HEK293 (cell line): ENCODE measurements at regions not wholly inside any gene's neighbourhood (a gene's known extent, or its start where the extent isn't known, plus 50 kb on each side); places are given as distances from the start of the nearest gene placed in this dataset.

Experiments
- CTCF ChIA-PET: fragments of 350-600 bp; formaldehyde crosslinking; extraction: SDS; loops from one replicate; lab custom pipeline; 2021; ENCODE audit warnings: antibody characterized with exemption; lab: Yijun Ruan, JAX
- POLR2A ChIA-PET: fragments of 300-600 bp; formaldehyde crosslinking; extraction: SDS; loops from one replicate; lab custom pipeline; 2020; ENCODE audit warnings: antibody characterized with exemption, inconsistent platforms; lab: Yijun Ruan, JAX
- H3K27ac ChIP-seq: fragments of 200-500 bp; sonication (Bioruptor generic); 2 replicates; pipeline ENCODE4 v1.5.1; 2014; ENCODE audit warnings: low read depth, low read length, control low read depth, inconsistent platforms; ENCODE audit errors: extremely low read depth
- H3K36me3 ChIP-seq, 2 experiments: fragments of 200-500 bp in 1 of 2; sonication (Bioruptor generic) in 1 of 2; 1 replicate in 1 of 2; 2 replicates in 1 of 2; pipeline ENCODE4 v1.5.1; 2014 to 2017; ENCODE audit warnings: inconsistent platforms in 2 of 2, low read length in 2 of 2; ENCODE audit not compliant: control insufficient read depth in 2 of 2, insufficient read depth in 1 of 2
- H3K4me1 ChIP-seq: fragments of 200-500 bp; sonication (Bioruptor generic); 2 replicates; pipeline ENCODE4 v1.5.1; 2014; ENCODE audit warnings: mild to moderate bottlenecking, low read length, inconsistent platforms; ENCODE audit not compliant: control insufficient read depth, insufficient read depth
- H3K4me3 ChIP-seq: 2 replicates; pipeline ENCODE4 v1.5.1; 2011; ENCODE audit warnings: low read depth, mild to moderate bottlenecking, control low read depth, low read length, moderate library complexity
- H3K9me3 ChIP-seq: fragments of 200-500 bp; sonication (Bioruptor generic); 2 replicates; pipeline ENCODE4 v1.5.1; 2014; ENCODE audit warnings: low read depth, low read length, inconsistent platforms; ENCODE audit not compliant: control insufficient read depth, insufficient read depth
- KLF1 ChIP-seq: fragments of 450-650 bp; formaldehyde crosslinking; IDR thresholded peaks from 2 replicates; pipeline ENCODE4 v1.5.1; 2016; ENCODE audit warnings: missing biosample characterization, missing genetic modification characterization
- MZF1 ChIP-seq: fragments of 450-650 bp; formaldehyde crosslinking; IDR thresholded peaks from 2 replicates; pipeline ENCODE4 v1.5.1; 2017; ENCODE audit warnings: missing biosample characterization, missing genetic modification characterization, borderline replicate concordance
- OVOL3 ChIP-seq: fragments of 450-650 bp; formaldehyde crosslinking; IDR thresholded peaks from 2 replicates; pipeline ENCODE4 v1.5.1; 2016; ENCODE audit warnings: missing biosample characterization, missing genetic modification characterization
- RBAK ChIP-seq: fragments of 450-650 bp; formaldehyde crosslinking; IDR thresholded peaks from 2 replicates; pipeline ENCODE4 v1.5.1; 2016; ENCODE audit warnings: missing biosample characterization, missing genetic modification characterization
- TRIM28 ChIP-seq: IDR thresholded peaks from 2 replicates; pipeline ENCODE4 v1.6.1; 2011; ENCODE audit warnings: low read length, control low read depth, borderline replicate concordance
- WT1 ChIP-seq: fragments of 450-650 bp; formaldehyde crosslinking; IDR thresholded peaks from 2 replicates; pipeline ENCODE4 v1.5.1; 2016; ENCODE audit warnings: missing biosample characterization, missing genetic modification characterization
- YY2 ChIP-seq: fragments of 450-650 bp; formaldehyde crosslinking; IDR thresholded peaks from 2 replicates; pipeline ENCODE4 v1.5.1; 2016; ENCODE audit warnings: missing biosample characterization, missing genetic modification characterization
- ZBTB1 ChIP-seq: fragments of 450-650 bp; formaldehyde crosslinking; IDR thresholded peaks from 2 replicates; pipeline ENCODE4 v1.5.1; 2016; ENCODE audit warnings: missing biosample characterization, missing genetic modification characterization
- ZBTB20 ChIP-seq: fragments of 450-650 bp; formaldehyde crosslinking; IDR thresholded peaks from 2 replicates; pipeline ENCODE4 v1.5.1; 2016; ENCODE audit warnings: missing biosample characterization, missing genetic modification characterization
- ZFP37 ChIP-seq: fragments of 450-650 bp; formaldehyde crosslinking; IDR thresholded peaks from 2 replicates; pipeline ENCODE4 v1.5.1; 2016; ENCODE audit warnings: missing biosample characterization, missing genetic modification characterization
- ZNF2 ChIP-seq: fragments of 450-650 bp; formaldehyde crosslinking; IDR thresholded peaks from 2 replicates; pipeline ENCODE4 v1.5.1; 2016; ENCODE audit warnings: missing biosample characterization, missing genetic modification characterization
- ZNF302 ChIP-seq: fragments of 450-650 bp; formaldehyde crosslinking; IDR thresholded peaks from 2 replicates; pipeline ENCODE4 v1.5.1; 2016; ENCODE audit warnings: missing biosample characterization, missing genetic modification characterization, low read depth
- ZNF335 ChIP-seq: fragments of 450-650 bp; formaldehyde crosslinking; conservative IDR thresholded peaks from 2 replicates; pipeline ENCODE4 v1.5.1; 2016; ENCODE audit warnings: missing biosample characterization, missing genetic modification characterization
- ZNF416 ChIP-seq: fragments of 450-650 bp; formaldehyde crosslinking; IDR thresholded peaks from 2 replicates; pipeline ENCODE4 v1.5.1; 2016; ENCODE audit warnings: missing biosample characterization, missing genetic modification characterization
- ZNF426 ChIP-seq: fragments of 450-650 bp; formaldehyde crosslinking; IDR thresholded peaks from 2 replicates; pipeline ENCODE4 v1.5.1; 2017; ENCODE audit warnings: missing biosample characterization, missing genetic modification characterization, mild to moderate bottlenecking, inconsistent platforms, moderate library complexity
- ZNF530 ChIP-seq: fragments of 450-650 bp; formaldehyde crosslinking; IDR thresholded peaks from 2 replicates; pipeline ENCODE4 v1.5.1; 2016; ENCODE audit warnings: low read depth, missing biosample characterization, missing genetic modification characterization
- ZNF549 ChIP-seq: fragments of 450-650 bp; IDR thresholded peaks from 2 replicates; pipeline ENCODE4 v1.5.1; 2018; ENCODE audit warnings: missing biosample characterization, missing genetic modification characterization, mild to moderate bottlenecking, inconsistent platforms, moderate library complexity
- ZNF558 ChIP-seq: fragments of 450-650 bp; formaldehyde crosslinking; IDR thresholded peaks from 2 replicates; pipeline ENCODE4 v1.5.1; 2016; ENCODE audit warnings: missing biosample characterization, missing genetic modification characterization
- ZNF560 ChIP-seq: fragments of 450-650 bp; formaldehyde crosslinking; IDR thresholded peaks from 2 replicates; pipeline ENCODE4 v1.5.1; 2017; ENCODE audit warnings: missing biosample characterization, missing genetic modification characterization, borderline replicate concordance
- ZNF623 ChIP-seq: fragments of 450-650 bp; formaldehyde crosslinking; IDR thresholded peaks from 2 replicates; pipeline ENCODE4 v1.5.1; 2016; ENCODE audit warnings: missing biosample characterization, missing genetic modification characterization
- ZNF654 ChIP-seq: fragments of 450-650 bp; formaldehyde crosslinking; IDR thresholded peaks from 2 replicates; pipeline ENCODE4 v1.5.1; 2016; ENCODE audit warnings: low read depth, missing biosample characterization, missing genetic modification characterization
- ZNF670 ChIP-seq: fragments of 450-650 bp; formaldehyde crosslinking; IDR thresholded peaks from 2 replicates; pipeline ENCODE4 v1.5.1; 2016; ENCODE audit warnings: missing biosample characterization, missing genetic modification characterization, low read depth
- ZNF791 ChIP-seq: fragments of 450-650 bp; formaldehyde crosslinking; IDR thresholded peaks from 2 replicates; pipeline ENCODE4 v1.5.1; 2016; ENCODE audit warnings: missing biosample characterization, missing genetic modification characterization
- ZNF830 ChIP-seq: fragments of 450-650 bp; IDR thresholded peaks from 2 replicates; pipeline ENCODE4 v1.5.0; 2018; ENCODE audit warnings: missing biosample characterization, missing genetic modification characterization, low read depth, mild to moderate bottlenecking, moderate library complexity
- ZNF837 ChIP-seq: fragments of 450-650 bp; formaldehyde crosslinking; IDR thresholded peaks from 2 replicates; pipeline ENCODE4 v1.5.1; 2016; ENCODE audit warnings: missing biosample characterization, missing genetic modification characterization
- ZSCAN30 ChIP-seq: fragments of 450-650 bp; IDR thresholded peaks from 2 replicates; pipeline ENCODE4 v1.5.1; 2018; ENCODE audit warnings: missing biosample characterization, mild to moderate bottlenecking, missing genetic modification characterization, moderate library complexity
- TF ChIP-seq, protein P1 (sequence below): fragments of 450-650 bp; formaldehyde crosslinking; IDR thresholded peaks from 2 replicates; pipeline ENCODE4 v1.5.1; 2016; ENCODE audit warnings: missing biosample characterization, missing genetic modification characterization
- TF ChIP-seq, protein P2 (sequence below): fragments of 450-650 bp; formaldehyde crosslinking; IDR thresholded peaks from 2 replicates; pipeline ENCODE4 v1.5.1; 2016; ENCODE audit warnings: missing biosample characterization, missing genetic modification characterization

DNA sequence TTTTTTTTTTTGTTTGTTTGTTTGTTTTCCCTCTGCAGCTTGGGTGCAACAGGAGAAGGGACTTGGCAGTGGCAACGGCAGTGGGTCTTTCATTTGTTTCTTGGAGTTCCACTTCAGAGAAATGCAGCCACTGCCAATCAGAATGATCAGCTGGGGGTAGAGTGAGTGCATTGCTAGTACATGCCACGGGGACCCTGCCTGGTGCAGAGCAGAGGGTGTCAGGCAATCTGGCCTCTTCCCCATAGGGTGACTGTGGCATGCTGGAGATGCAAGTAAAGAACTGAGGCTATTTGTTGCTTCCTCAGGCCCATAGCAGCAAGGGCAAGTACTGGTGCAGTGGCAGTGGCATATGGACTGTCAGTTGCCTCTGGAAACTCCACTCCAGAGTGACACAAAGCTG, 1073.6 kb upstream of the EDIL3 start (continued):
- no peak for TF ChIP-seq ZNF558
- no peak for TF ChIP-seq ZFP37 (tag by site-specific recombination)
- TF ChIP-seq RBAK (tag by site-specific recombination): no peak
- no peak for TF ChIP-seq ZSCAN30
- no peak for TF ChIP-seq ZNF302 (tag by site-specific recombination)
- TF ChIP-seq ZNF791: no peak
- TF ChIP-seq ZBTB20 (tag by site-specific recombination): no peak
- TF ChIP-seq ZNF830: no peak
- TF ChIP-seq ZNF549 (tag by site-specific recombination): no peak

DNA sequence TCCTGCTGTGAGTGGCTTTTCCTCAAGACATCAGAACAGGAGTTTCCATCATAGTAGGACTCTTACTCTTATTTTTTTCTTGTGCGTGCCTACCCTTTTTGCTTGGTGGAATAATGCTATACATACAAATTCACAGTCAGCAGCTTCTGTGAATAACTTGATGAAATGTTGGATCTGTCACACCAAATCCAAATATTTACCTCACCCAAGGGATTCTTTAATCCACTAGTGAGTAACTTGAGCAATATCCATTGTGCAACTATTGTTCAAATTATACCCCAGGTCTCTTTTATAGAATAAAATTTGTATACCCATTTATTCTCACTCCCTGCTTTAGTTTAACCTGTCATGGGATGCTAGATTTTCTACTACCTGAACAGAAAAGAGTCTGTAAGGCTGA, 1078.3 kb upstream of the EDIL3 start:
- Histone ChIP-seq H3K4me3 (no peak overlapping the region), H3K9me3 (no peaks in the 10 kb centered on the region), H3K36me3 (no peaks in the 10 kb centered on the region), H3K4me1 (no peaks in the 10 kb centered on the region), H3K27ac (no peak overlapping the region)
- ChIA-PET CTCF (no interaction called here), POLR2A (no interaction called here)
- TF ChIP-seq ZFP37 (tag by site-specific recombination): no peak
- no peak for TF ChIP-seq MZF1 (tag by site-specific recombination)
- TF ChIP-seq, protein P1, sequence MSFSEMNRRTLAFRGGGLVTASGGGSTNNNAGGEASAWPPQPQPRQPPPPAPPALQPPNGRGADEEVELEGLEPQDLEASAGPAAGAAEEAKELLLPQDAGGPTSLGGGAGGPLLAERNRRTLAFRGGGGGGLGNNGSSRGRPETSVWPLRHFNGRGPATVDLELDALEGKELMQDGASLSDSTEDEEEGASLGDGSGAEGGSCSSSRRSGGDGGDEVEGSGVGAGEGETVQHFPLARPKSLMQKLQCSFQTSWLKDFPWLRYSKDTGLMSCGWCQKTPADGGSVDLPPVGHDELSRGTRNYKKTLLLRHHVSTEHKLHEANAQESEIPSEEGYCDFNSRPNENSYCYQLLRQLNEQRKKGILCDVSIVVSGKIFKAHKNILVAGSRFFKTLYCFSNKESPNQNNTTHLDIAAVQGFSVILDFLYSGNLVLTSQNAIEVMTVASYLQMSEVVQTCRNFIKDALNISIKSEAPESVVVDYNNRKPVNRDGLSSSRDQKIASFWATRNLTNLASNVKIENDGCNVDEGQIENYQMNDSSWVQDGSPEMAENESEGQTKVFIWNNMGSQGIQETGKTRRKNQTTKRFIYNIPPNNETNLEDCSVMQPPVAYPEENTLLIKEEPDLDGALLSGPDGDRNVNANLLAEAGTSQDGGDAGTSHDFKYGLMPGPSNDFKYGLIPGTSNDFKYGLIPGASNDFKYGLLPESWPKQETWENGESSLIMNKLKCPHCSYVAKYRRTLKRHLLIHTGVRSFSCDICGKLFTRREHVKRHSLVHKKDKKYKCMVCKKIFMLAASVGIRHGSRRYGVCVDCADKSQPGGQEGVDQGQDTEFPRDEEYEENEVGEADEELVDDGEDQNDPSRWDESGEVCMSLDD (tag by site-specific recombination): no peak
- TF ChIP-seq, protein P2, sequence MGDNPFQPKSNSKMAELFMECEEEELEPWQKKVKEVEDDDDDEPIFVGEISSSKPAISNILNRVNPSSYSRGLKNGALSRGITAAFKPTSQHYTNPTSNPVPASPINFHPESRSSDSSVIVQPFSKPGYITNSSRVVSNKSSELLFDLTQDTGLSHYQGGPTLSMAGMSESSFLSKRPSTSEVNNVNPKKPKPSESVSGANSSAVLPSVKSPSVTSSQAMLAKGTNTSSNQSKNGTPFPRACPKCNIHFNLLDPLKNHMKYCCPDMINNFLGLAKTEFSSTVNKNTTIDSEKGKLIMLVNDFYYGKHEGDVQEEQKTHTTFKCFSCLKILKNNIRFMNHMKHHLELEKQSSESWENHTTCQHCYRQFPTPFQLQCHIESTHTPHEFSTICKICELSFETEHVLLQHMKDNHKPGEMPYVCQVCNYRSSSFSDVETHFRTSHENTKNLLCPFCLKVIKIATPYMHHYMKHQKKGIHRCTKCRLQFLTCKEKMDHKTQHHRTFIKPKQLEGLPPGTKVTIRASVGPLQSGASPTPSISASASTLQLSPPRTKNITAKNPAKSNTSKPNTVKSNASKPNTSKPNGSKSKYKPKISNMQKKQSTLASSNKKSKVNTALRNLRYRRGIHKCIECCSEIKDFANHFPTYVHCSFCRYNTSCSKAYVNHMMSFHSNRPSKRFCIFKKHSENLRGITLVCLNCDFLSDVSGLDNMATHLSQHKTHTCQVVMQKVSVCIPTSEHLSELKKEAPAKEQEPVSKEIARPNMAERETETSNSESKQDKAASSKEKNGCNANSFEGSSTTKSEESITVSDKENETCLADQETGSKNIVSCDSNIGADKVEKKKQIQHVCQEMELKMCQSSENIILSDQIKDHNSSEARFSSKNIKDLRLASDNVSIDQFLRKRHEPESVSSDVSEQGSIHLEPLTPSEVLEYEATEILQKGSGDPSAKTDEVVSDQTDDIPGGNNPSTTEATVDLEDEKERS: no peak
- no peak for TF ChIP-seq ZBTB1
- no peak for TF ChIP-seq KLF1 (tag by site-specific recombination)
- TF ChIP-seq ZNF623 (tag by site-specific recombination): no peak
- no peak for TF ChIP-seq ZNF530
- no peak for TF ChIP-seq ZNF2 (tag by site-specific recombination)
- no peak for TF ChIP-seq OVOL3 (tag by site-specific recombination)
- TF ChIP-seq ZNF416 (tag by site-specific recombination): no peak
- no peak for TF ChIP-seq ZNF426
- no peak for TF ChIP-seq ZNF654 (tag by site-specific recombination)
- no peak for TF ChIP-seq WT1 (tag by site-specific recombination)
- no peak for TF ChIP-seq ZNF670 (tag by site-specific recombination)
- no peak for TF ChIP-seq TRIM28
- TF ChIP-seq ZNF560 (tag by site-specific recombination): no peak
- TF ChIP-seq YY2 (tag by site-specific recombination): no peak
- no peak for TF ChIP-seq ZNF335
- TF ChIP-seq ZNF837 (tag by site-specific recombination): no peak
